Heart left ventricle (tissue), 13 donors: ENCODE measurements at regions not wholly inside any gene's neighbourhood (a gene's known extent, or its start where the extent isn't known, plus 50 kb on each side); places are given as distances from the start of the nearest gene placed in this dataset.

Experiments
- POLR2A ChIP-seq, 2 donors: fragments of 450-650 bp; IDR thresholded peaks; one replicate each; pipeline ENCODE4 v1.6.1; 2017; ENCODE audit warnings: antibody characterized with exemption in 2 of 2, mild to moderate bottlenecking in 2 of 2, moderate library complexity in 2 of 2
- TF ChIP-seq, protein P1 (sequence below), 12 donors: fragments of 200-600 bp; sonication (generic) in 4 of 12; IDR thresholded peaks; one replicate each; pipeline versions ENCODE4 v1.5.0 to v1.8.0; 2018 to 2022; ENCODE audit warnings: antibody characterized with exemption in 12 of 12, mild to moderate bottlenecking in 5 of 12
- donor health status: ischemic (EF 13 %, LVEDD 7.1; RV severe dilation, severe dysfunction).
- donor health status: DM: no; HTN: yes; CAD: no.
- donor health status: DM: no; HTN: no; CAD: no.
- donor health status: ischemic (EF 25% LVEDD 6.9; RV normal size, moderate dysfunction).
- donor health status: ischemic (EF 25% LVEDD 5.7; RV mildly dilated, moderate dysfunction).
- donor health status: ischemic (EF 35%, LVEDD 5.7; RV mildly dilated, moderate dysfunction).
- donor health status: nonischemic (EF 11% LVEDD 7.7; RV severe dilation, severe dysfunction).
- donor health status: DM: yes; HTN: yes; CAD: no.
- donor health status: PGD.
- donor health status: ischemic (EF 29% LVEDD 5.4; RV normal size, mild dysfunction).
- donor health status: nonischemic (EF 23%, LVEDD 6.1; RV moderate dilation, normal function).

DNA sequence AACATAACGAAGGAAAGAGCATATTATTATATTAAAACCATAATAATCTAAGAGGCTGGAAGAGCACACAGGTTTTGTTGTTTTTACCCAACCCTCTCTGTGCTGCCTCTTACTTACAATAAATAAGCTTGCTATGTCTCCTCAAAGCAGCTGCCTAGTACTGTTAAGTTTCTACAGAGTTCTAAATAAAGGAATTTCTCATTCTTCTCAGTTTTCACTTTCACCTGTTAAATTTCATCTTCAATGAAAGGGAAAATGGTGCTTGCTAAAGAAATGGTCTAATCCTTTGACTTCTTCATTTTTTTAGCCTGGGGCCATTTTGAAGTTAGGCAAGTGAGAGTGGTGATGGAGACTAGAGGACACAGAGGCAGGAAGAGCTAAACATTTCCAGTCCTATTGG lies 396.1 kb downstream of the MAN2A1 start:
- TF ChIP-seq POLR2A (IDR thresholded peaks at IDR 0.05), result no peak
- TF ChIP-seq, protein P1, sequence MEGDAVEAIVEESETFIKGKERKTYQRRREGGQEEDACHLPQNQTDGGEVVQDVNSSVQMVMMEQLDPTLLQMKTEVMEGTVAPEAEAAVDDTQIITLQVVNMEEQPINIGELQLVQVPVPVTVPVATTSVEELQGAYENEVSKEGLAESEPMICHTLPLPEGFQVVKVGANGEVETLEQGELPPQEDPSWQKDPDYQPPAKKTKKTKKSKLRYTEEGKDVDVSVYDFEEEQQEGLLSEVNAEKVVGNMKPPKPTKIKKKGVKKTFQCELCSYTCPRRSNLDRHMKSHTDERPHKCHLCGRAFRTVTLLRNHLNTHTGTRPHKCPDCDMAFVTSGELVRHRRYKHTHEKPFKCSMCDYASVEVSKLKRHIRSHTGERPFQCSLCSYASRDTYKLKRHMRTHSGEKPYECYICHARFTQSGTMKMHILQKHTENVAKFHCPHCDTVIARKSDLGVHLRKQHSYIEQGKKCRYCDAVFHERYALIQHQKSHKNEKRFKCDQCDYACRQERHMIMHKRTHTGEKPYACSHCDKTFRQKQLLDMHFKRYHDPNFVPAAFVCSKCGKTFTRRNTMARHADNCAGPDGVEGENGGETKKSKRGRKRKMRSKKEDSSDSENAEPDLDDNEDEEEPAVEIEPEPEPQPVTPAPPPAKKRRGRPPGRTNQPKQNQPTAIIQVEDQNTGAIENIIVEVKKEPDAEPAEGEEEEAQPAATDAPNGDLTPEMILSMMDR (IDR thresholded peaks at IDR 0.05), result no peak
